GM12892 (cell line): ENCODE measurements at regions not wholly inside any gene's neighbourhood (a gene's known extent, or its start where the extent isn't known, plus 50 kb on each side); places are given as distances from the start of the nearest gene placed in this dataset.
"Not testable (repeated sequence)": the region's sequence is repeated elsewhere in the genome, so short reads cannot be mapped to it uniquely, and the experiment has no call there.

Experiments
- DNase-seq: peaks from one replicate; pipeline ENCODE4 v3.0.0; 2011; ENCODE audit not compliant: insufficient read length
- FAIRE-seq: peaks from 2 replicates; lab custom pipeline; 2011; peaks lifted over from hg19 to GRCh38; lab: Jason Lieb, UNC
- POLR2A ChIP-seq: IDR thresholded peaks from 2 replicates; pipeline ENCODE4 v1.6.1; 2011; ENCODE audit warnings: low read depth, low read length, control low read depth
- POLR2AphosphoS5 ChIP-seq: IDR thresholded peaks from 2 replicates; pipeline ENCODE4 v1.6.1; 2011; ENCODE audit warnings: low read depth, low read length, control low read depth
- TAF1 ChIP-seq: IDR thresholded peaks from 2 replicates; pipeline ENCODE4 v1.6.1; 2011; ENCODE audit warnings: low read depth, mild to moderate bottlenecking, control low read depth, low read length, borderline replicate concordance

DNA sequence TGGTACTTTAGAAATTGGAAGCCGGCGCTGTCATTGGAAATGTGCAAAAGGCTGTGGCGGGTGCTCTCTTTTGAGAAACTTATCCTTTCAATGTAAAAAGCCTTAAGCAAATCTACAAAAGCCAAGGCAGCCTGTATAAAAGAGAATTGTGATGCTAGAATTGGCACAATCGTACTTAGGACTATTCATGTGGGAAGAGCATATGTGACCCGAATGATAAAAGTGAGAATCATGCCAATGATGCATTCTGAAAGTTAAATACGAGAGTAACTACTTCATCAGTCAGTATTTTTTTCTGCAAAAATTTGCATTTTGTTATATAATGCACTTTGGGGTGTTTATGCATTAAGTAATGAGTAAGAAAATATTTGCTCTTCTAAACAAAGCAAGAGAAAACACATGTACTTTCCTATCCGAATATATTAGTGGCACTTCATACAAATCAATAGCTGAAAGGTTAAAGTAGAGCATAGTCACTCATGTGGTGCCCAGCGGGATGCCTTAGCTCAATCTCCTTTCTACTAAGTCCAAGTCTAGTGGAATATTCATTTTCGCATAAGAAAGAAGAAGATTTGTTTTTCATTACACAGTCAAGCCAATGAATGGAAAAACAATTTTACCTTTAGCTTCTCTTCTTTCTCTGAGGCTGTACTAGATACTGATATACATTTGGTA, 1256.6 kb upstream of the B3GALT2 start:
- TF ChIP-seq TAF1 (no peak), POLR2A (no peak), POLR2AphosphoS5 (no peak)
- FAIRE-seq (no peak), DNase-seq (no peak)

DNA sequence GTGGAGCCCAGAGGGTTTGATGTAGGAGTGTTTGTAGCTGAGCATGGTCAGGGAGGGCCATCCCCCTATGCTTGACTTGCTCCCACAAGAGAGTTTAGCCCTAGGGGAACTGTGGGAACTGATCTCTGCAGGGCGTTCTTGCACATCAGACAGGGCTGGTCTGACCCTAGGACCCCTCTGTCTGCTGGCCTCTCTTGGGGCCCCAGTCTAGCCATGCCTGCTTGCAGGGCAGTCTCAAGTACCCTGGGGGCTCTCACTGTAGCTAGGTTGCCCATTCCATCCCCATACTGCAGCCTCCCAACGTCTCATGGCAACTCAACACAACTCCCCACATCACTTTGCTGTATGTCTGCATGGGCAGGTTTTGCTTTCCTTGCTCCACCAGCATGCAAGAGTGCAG, 1250.7 kb upstream of the B3GALT2 start:
- FAIRE-seq: no peak
- TF ChIP-seq POLR2A: no peak
- TF ChIP-seq POLR2AphosphoS5: no peak
- TF ChIP-seq TAF1: no peak
- no peak for DNase-seq

- no peak for FAIRE-seq
These were observed 1244.7 kb upstream of the B3GALT2 start for GRCh38 chr1:194431121-194431520.

GRCh38 chr1:194420706-194421105, 1234.3 kb upstream of the B3GALT2 start:
- TF ChIP-seq TAF1 (no peak), POLR2A (no peak), POLR2AphosphoS5 (no peak)
- FAIRE-seq (no peak), DNase-seq (no peak)

More at GRCh38 chr1:194431121-194431520, 1244.7 kb upstream of the B3GALT2 start:
- TF ChIP-seq POLR2AphosphoS5: no peak
- no peak for TF ChIP-seq TAF1
- no peak for TF ChIP-seq POLR2A
- DNase-seq: no peak

DNA sequence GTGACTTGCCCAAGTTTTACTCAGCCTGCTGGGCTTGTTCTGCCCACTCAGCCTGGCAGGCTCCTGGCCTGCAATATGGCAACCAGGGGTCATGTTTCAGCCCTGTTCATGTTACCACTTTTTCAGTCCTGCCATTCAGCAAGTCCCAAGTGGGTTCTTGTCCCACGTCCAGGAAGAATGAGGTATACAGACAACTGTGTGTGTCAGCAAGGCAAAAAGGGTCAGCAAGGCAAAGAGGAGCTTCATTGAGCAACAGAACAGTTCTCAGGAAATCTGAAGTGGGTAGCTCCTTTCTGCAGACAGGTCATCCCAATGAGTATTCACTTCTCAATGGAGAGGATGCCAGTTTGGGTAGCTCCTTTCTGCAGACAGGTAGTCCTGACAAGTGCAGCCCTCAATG, 1233.3 kb upstream of the B3GALT2 start:
- FAIRE-seq (no peak), DNase-seq (no peak)
- TF ChIP-seq TAF1: no peak
- TF ChIP-seq POLR2A: no peak
- TF ChIP-seq POLR2AphosphoS5: no peak

GRCh38 chr1:194410756-194411155, 1224.3 kb upstream of the B3GALT2 start:
- no peak for DNase-seq
- no peak for FAIRE-seq
- TF ChIP-seq POLR2AphosphoS5 (no peak), POLR2A (no peak), TAF1 (no peak)

GRCh38 chr1:194407238-194407637, 1220.8 kb upstream of the B3GALT2 start:
- DNase-seq, FAIRE-seq: not testable (repeated sequence)

GRCh38 chr1:194394676-194395075, 1208.3 kb upstream of the B3GALT2 start:
- TF ChIP-seq POLR2A: no peak
- TF ChIP-seq POLR2AphosphoS5: no peak
- no peak for TF ChIP-seq TAF1
- FAIRE-seq: no peak
- no peak for DNase-seq

- no peak for FAIRE-seq
- TF ChIP-seq POLR2A (no peak), POLR2AphosphoS5 (no peak), TAF1 (no peak)
These were observed 1201.1 kb upstream of the B3GALT2 start for GRCh38 chr1:194387531-194387930.

DNA sequence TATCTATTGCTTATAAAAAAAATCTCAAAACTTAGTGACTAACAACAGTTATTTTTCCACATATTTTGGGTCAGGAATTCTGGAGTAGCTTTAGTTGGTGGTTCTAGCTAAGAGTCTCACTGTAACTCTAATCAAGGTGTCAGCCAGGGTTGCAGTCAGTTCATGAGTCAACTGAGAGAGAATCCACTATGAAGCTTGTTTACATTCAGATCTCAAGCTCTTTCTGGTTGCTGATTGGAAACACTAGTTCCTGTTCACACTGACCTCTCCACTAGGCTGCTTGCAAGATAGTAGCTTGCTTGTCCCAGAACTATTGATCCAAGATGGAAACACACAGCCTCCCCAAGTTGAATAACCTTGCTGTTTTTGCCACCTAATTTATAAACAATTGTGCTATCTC, 1192.1 kb upstream of the B3GALT2 start:
- TF ChIP-seq POLR2AphosphoS5: no peak
- TF ChIP-seq POLR2A: no peak
- TF ChIP-seq TAF1: no peak
- no peak for FAIRE-seq
- DNase-seq: no peak

More at GRCh38 chr1:194387531-194387930, 1201.1 kb upstream of the B3GALT2 start:
- DNase-seq: no peak

GRCh38 chr1:194374649-194375048, 1188.2 kb upstream of the B3GALT2 start:
- no peak for DNase-seq
- FAIRE-seq: no peak
- TF ChIP-seq POLR2AphosphoS5 (no peak), POLR2A (no peak), TAF1 (no peak)

DNA sequence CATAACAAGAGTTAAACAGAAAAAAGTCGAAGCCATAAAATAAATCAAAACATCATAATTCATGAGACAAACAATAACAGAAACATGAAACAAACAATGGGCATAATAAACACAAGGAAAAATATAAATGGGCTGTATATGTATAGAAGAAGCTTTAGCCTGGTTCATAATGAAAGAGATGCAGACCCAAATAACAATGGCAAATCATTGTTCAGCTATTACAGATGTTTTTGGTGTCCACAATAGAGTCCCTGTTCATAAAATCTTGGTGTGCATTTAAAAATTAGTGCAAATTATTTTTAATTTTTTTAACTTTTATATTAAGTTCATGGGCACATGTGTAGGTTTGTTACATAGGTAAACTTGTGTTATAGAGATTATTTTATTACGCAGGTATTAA, 1185.9 kb upstream of the B3GALT2 start:
- FAIRE-seq (no peak), DNase-seq (no peak)
- TF ChIP-seq TAF1 (no peak), POLR2A (no peak)

GRCh38 chr1:194369622-194370021, 1183.2 kb upstream of the B3GALT2 start:
- DNase-seq: no peak
- TF ChIP-seq TAF1 (no peak), POLR2AphosphoS5 (no peak), POLR2A (no peak)
- FAIRE-seq: no peak

GRCh38 chr1:194369060-194369459, 1182.6 kb upstream of the B3GALT2 start:
- no peak for DNase-seq

More at GRCh38 chr1:194369060-194369459, 1182.6 kb upstream of the B3GALT2 start:
- TF ChIP-seq POLR2AphosphoS5 (no peak), TAF1 (no peak), POLR2A (no peak)
- no peak for FAIRE-seq
